OCI-LY3 (cell line): ENCODE measurements at regions not wholly inside any gene's neighbourhood (a gene's known extent, or its start where the extent isn't known, plus 50 kb on each side); places are given as distances from the start of the nearest gene placed in this dataset.

Source experiments
- EZH2phosphoT487 ChIP-seq: fragments of 200-600 bp; shearing (Covaris generic); IDR thresholded peaks from 2 replicates; pipeline ENCODE4 v1.6.1; 2018; ENCODE audit warnings: antibody characterized with exemption, mixed run types, low read depth
- TF ChIP-seq, protein P1 (sequence below): fragments of 200-600, 300-600 bp; sonication (generic); IDR thresholded peaks from 2 replicates; pipeline ENCODE4 v1.5.1; 2014; ENCODE audit warnings: antibody characterized with exemption, low read length, low read depth

- TF ChIP-seq, protein P1, sequence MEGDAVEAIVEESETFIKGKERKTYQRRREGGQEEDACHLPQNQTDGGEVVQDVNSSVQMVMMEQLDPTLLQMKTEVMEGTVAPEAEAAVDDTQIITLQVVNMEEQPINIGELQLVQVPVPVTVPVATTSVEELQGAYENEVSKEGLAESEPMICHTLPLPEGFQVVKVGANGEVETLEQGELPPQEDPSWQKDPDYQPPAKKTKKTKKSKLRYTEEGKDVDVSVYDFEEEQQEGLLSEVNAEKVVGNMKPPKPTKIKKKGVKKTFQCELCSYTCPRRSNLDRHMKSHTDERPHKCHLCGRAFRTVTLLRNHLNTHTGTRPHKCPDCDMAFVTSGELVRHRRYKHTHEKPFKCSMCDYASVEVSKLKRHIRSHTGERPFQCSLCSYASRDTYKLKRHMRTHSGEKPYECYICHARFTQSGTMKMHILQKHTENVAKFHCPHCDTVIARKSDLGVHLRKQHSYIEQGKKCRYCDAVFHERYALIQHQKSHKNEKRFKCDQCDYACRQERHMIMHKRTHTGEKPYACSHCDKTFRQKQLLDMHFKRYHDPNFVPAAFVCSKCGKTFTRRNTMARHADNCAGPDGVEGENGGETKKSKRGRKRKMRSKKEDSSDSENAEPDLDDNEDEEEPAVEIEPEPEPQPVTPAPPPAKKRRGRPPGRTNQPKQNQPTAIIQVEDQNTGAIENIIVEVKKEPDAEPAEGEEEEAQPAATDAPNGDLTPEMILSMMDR, result no peak
- no peak for TF ChIP-seq EZH2phosphoT487
These were observed 279.6 kb upstream of the TMEM161B start for GRCh38 chr5:88548136-88548805.
